Hepatic stellate cell (primary cell): ENCODE measurements at regions not wholly inside any gene's neighbourhood (a gene's known extent, or its start where the extent isn't known, plus 50 kb on each side); places are given as distances from the start of the nearest gene placed in this dataset.
"Not testable (repeated sequence)": the region's sequence is repeated elsewhere in the genome, so short reads cannot be mapped to it uniquely, and the experiment has no call there.

Experiments
- DNase-seq: peaks from one replicate; pipeline ENCODE4 v3.0.0; 2011; ENCODE audit warnings: low spot score

DNA sequence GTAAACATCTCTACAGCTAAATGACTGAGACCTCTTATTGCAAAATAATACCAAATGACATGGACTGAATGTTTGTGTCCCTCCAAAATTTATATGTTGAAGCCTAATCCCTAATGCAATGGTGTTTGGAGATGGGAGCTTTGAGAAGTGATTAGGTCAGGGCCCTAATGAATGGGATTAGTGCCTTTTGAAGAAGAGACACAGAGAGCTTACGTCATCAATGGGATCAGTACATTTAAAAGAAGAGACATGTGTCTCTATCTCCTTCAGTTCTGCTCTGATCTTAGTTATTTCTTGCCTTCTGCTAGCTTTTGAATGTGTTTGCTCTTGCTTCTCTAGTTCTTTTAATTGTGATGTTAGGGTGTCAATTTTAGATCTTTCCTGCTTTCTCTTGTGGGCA, 301.6 kb upstream of the FSTL5 start:
- not testable (repeated sequence) for DNase-seq

DNA sequence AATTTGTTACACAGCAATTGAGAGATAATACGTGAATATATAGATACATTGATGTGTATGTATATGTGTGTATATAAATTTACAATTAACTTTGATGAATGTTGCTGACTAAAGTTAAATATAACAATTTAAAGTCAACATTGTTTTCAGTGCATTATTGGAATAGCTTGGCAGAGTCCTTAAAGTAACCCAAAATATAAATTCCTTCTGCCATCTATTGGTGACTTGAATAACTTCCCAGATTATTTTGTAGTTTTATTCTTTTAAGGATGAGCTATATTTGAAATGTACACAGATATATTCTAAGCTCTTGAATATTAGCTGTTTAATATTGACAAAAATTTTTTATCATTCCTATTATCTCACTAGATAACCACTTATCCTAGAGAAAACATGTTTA, 298.2 kb upstream of the FSTL5 start:
- DNase-seq, result no peak

DNA sequence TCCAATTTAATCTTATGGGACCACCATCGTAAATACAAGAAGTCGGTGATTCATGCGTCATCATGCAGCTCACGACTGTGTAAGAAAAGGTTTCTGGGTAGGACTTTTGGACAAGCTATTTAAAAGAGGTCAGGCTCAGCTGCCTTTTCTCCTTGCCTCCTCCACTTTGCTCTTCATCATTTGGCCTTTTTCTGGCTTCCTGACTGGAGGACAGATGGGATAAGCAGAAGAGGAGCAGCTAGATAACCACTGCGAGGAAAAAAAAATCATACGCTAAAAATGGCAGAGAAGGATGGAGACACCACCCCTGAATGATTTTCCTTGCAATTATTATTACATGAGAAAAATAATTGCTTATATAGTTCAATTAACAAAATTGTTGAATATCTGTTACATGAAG, 294.3 kb upstream of the FSTL5 start:
- no peak for DNase-seq

- DNase-seq, result no peak
Observed at GRCh38 chr4:162457071-162457865, 293.5 kb upstream of the FSTL5 start.

- DNase-seq, result no peak
Observed at GRCh38 chr4:162456106-162456505, 292.3 kb upstream of the FSTL5 start.

- no peak for DNase-seq
Observed at GRCh38 chr4:162450531-162451035, 286.8 kb upstream of the FSTL5 start.

GRCh38 chr4:162443510-162443909, 279.7 kb upstream of the FSTL5 start:
- DNase-seq, result no peak

- no peak for DNase-seq
Observed at GRCh38 chr4:162442128-162442527, 278.3 kb upstream of the FSTL5 start.

DNA sequence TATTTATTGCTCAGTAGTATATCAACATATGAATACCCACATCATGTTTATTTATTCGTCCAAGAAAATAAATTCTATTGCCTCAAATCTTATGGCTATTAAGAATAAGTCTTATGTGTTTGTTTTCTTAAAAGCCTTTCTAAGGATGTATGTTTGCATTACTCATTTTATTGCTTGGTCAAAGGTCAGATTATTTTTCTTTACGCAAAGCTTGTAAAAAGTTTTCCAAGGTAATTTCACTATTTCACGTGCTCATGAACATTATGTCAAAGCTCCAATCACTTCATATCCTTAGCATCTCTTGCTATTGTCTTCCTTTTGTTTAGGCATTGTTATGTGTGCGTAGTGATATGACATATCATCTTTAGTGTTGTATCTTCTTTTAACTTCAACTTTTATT, 258.5 kb upstream of the FSTL5 start:
- no peak for DNase-seq

- no peak for DNase-seq
Observed at GRCh38 chr4:162410854-162411253, 247.1 kb upstream of the FSTL5 start.

GRCh38 chr4:162409048-162409447, 245.2 kb upstream of the FSTL5 start:
- no peak for DNase-seq

DNA sequence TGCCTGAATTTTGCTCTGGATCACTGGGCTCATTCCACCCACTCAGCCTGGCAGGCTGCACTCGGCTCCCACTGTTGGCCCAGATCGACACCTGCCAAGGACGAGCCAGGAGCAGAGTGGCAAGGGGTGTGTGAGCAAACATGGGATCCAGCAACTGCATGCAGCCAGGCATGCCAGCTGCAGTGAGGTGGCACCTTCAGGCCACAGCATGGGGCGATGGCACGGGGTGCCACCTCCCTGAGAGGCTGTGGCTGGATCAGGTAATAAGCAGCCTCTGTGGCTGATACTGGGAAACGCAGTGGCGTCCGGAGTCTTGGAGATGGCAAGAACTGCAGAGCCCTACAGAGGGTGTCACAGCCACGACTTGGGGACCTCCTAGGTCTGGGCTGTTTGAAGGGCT, 244.5 kb upstream of the FSTL5 start:
- DNase-seq, result no peak

DNA sequence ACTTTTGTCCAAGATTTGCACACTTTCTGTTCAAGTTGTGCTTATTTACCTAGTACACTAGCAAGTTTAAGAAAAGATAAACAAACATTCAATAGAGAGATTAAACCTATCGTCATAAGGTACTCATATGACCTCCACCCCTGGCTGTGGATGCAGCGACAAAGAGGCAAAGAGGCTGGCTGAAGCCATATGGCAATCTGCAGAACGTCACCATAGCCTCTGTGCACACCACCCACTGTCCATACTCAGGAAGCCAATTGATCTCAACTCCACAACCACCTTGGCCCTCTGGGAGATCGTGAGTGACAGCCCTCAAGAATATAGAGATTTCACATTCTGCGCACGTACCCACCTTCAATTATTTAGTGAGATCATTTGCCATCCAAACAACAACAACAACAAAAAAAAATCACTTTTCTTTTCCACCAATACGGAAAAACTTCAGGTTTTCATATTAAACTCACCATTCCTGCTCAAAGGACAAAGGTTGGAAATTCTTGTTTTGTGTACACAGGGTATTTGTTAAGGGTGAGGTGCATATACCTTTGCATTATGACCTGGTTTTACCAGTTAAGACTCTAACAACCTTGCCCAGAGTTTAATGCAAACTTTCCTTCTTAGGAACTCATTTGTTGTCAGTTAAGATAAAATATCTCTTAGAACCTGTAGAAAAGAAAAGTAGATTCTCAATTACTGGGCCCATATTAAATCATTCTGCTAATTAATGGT, 243.0 kb upstream of the FSTL5 start:
- no peak for DNase-seq

DNA sequence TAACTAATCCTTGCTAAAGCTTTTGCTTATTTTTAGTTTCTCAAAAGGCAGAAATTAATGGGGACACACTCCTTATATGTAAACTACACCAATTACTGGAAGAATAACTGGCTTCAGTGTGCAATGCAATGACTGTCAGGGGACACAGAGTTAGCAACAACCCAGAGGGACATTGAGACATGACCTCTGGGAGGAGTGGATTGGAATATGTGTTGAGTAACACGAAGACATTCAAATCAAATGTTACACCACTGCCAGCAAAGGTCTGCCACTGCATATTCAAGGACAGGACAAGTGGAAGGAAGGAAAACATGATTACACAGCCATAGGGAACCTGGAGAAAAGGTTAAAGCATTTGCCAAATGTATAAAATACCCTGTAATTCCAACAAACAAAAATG, 240.1 kb upstream of the FSTL5 start:
- no peak for DNase-seq

GRCh38 chr4:162403419-162403818, 239.6 kb upstream of the FSTL5 start:
- DNase-seq, result no peak

DNA sequence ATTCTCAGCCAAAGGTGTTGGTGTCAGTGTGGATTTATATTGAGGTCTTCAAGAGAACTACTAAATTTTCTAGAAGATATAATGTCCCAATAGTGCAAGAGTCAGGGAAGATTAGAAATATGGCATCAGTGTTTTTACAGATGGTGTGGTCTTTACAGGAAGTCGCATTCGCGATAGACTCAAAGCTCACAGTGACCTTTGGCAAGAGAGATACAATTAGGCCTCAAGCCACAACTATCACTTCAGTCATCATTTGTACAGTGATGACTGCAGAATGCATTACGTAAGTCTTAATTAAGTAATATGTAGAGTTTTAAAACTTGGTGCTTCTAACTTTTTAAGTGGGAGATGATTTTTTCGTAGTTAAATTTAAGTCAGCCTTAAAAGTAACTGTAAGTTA, 237.2 kb upstream of the FSTL5 start:
- no peak for DNase-seq

GRCh38 chr4:162392946-162393345, 229.1 kb upstream of the FSTL5 start:
- DNase-seq, result no peak

GRCh38 chr4:162366146-162366545, 202.3 kb upstream of the FSTL5 start:
- DNase-seq, result no peak

DNA sequence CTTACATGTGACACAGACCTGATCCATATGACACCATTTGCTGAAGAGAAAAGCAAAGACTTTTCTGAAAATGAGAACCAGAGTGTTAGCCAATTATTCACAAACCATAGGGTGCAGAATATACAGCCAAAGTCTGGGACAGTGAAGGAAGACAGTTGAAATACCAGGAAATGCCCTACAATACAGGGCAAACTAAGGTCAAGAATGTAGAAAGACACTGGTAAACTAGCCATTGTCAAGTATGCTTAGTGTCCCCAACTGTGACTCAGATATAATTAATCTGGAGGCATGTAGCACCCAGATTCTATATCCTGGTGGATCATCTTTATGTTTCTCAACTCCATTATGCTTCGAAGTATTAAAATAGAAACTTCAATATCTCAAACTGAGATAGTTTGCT, 200.9 kb upstream of the FSTL5 start:
- no peak for DNase-seq

DNA sequence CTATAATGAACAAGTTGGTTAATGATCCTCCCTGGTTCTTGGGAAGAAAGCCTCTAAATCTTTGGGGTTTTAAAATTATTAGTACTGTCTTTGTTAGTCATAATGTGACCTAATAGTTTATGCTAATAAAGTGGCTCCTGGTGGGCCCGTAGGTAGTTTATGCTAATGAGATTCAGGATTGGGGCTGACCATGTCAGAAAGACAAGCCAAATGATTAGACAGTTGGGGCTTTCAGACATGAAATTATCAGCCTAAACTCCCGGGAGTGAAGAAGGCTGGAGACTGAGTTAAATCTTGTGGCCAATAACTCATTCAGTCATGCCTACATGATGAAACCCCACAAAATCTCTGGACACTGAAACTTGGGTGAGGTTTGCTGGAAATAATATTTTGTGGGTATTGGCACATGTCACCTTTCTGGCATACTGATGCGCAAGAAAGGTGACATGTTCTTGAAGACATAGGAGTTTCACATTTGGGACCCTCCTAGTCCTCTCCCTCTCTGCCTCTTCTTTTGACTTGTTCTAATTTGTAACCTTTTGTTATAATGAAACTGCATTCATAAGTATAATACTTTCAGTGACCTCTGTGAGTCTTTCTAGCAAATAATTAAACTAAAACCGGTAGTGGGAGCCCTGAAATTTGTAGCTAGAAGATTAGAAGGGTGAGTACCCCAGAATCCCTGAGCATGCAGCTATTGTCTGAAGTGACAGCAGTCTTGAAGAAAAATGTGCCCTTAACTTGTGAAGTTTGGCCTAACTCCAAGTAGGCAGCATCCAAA, 196.8 kb upstream of the FSTL5 start:
- DNase-seq, result no peak

GRCh38 chr4:162356181-162356580, 192.4 kb upstream of the FSTL5 start:
- DNase-seq, result no peak

- DNase-seq, result no peak
Observed at GRCh38 chr4:162352580-162353107, 188.8 kb upstream of the FSTL5 start.
